ELF-1 (cell line): ENCODE measurements at regions not wholly inside any gene's neighbourhood (a gene's known extent, or its start where the extent isn't known, plus 50 kb on each side); places are given as distances from the start of the nearest gene placed in this dataset.

Source experiments
- DNase-seq: peaks from one replicate; pipeline ENCODE4 v3.0.0-alpha.2; 2016; ENCODE audit warnings: low read depth, low spot score

GRCh38 chr9:23160491-23160890 lies 665.5 kb downstream of the ELAVL2 start:
- no peak for DNase-seq

GRCh38 chr9:23160952-23161469 lies 665.0 kb downstream of the ELAVL2 start:
- DNase-seq: no peak

GRCh38 chr9:23162789-23163188 lies 663.3 kb downstream of the ELAVL2 start:
- DNase-seq: no peak

GRCh38 chr9:23171479-23171878 lies 654.6 kb downstream of the ELAVL2 start:
- no peak for DNase-seq

GRCh38 chr9:23172206-23172605 lies 653.8 kb downstream of the ELAVL2 start:
- no peak for DNase-seq

- DNase-seq: no peak
These were observed 652.9 kb downstream of the ELAVL2 start for GRCh38 chr9:23172979-23173637.

- no peak for DNase-seq
These were observed 631.8 kb downstream of the ELAVL2 start for GRCh38 chr9:23194281-23194680.

- no peak for DNase-seq
These were observed 610.4 kb downstream of the ELAVL2 start for GRCh38 chr9:23215688-23216087.

- DNase-seq: no peak
These were observed 606.6 kb downstream of the ELAVL2 start for GRCh38 chr9:23219471-23219870.

- no peak for DNase-seq
These were observed 605.9 kb downstream of the ELAVL2 start for GRCh38 chr9:23220171-23220570.

- DNase-seq: no peak
These were observed 605.1 kb downstream of the ELAVL2 start for GRCh38 chr9:23220957-23221356.

- peak; percentile 8 for DNase-seq
These were observed 596.1 kb downstream of the ELAVL2 start for GRCh38 chr9:23229890-23230317.

GRCh38 chr9:23232831-23233230 lies 593.2 kb downstream of the ELAVL2 start:
- DNase-seq: no peak

- DNase-seq: no peak
These were observed 582.5 kb downstream of the ELAVL2 start for GRCh38 chr9:23243523-23243922.

- no peak for DNase-seq
These were observed 581.0 kb downstream of the ELAVL2 start for GRCh38 chr9:23245067-23245466.

- no peak for DNase-seq
These were observed 571.4 kb downstream of the ELAVL2 start for GRCh38 chr9:23254404-23255184.

- DNase-seq: no peak
These were observed 570.7 kb downstream of the ELAVL2 start for GRCh38 chr9:23255346-23255745.

GRCh38 chr9:23258569-23258968 lies 567.5 kb downstream of the ELAVL2 start:
- no peak for DNase-seq

- no peak for DNase-seq
These were observed 547.5 kb downstream of the ELAVL2 start for GRCh38 chr9:23278561-23278960.

GRCh38 chr9:23287390-23287789 lies 538.6 kb downstream of the ELAVL2 start:
- DNase-seq: no peak

GRCh38 chr9:23288545-23288944 lies 537.5 kb downstream of the ELAVL2 start:
- DNase-seq: no peak

GRCh38 chr9:23290973-23291372 lies 535.1 kb downstream of the ELAVL2 start:
- DNase-seq: no peak

- no peak for DNase-seq
These were observed 523.8 kb downstream of the ELAVL2 start for GRCh38 chr9:23302281-23302680.
